ENCODE measurements at regions not wholly inside any gene's neighbourhood (a gene's known extent, or its start where the extent isn't known, plus 50 kb on each side); places are given as distances from the start of the nearest gene placed in this dataset.

DNA sequence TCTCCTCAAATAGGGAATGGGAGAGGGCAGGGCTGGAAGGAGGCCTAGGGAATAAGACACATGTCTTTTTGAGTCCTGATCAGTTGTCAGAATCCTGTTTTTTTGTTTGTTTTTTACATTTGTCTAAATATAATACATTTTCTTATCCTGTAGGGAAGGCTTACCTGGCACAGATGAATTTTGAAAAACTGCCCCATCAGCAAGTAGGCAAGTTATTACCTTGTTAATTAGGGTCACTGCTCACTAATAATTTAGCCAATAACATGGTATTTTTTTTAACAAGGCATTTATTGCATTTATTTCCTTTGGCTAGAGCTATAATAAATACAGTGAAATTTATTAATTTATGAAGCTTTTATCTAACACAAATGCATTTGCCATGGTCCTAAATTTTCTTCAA is 423.2 kb upstream of the ONECUT1 start:
- Histone ChIP-seq H3K36me3 (no peaks in the 10 kb centered on the region), H3K27me3 (no peaks in the 10 kb centered on the region), H3K4me1 (no peaks in the 10 kb centered on the region), H3K27ac (no peak overlapping the region), H3K9me3 (no peaks in the 10 kb centered on the region), H3K4me3 (no peak overlapping the region)
- no peak for DNase-seq (ENCODE audit: low spot score in 2 of 2)
- TF ChIP-seq, protein P1, sequence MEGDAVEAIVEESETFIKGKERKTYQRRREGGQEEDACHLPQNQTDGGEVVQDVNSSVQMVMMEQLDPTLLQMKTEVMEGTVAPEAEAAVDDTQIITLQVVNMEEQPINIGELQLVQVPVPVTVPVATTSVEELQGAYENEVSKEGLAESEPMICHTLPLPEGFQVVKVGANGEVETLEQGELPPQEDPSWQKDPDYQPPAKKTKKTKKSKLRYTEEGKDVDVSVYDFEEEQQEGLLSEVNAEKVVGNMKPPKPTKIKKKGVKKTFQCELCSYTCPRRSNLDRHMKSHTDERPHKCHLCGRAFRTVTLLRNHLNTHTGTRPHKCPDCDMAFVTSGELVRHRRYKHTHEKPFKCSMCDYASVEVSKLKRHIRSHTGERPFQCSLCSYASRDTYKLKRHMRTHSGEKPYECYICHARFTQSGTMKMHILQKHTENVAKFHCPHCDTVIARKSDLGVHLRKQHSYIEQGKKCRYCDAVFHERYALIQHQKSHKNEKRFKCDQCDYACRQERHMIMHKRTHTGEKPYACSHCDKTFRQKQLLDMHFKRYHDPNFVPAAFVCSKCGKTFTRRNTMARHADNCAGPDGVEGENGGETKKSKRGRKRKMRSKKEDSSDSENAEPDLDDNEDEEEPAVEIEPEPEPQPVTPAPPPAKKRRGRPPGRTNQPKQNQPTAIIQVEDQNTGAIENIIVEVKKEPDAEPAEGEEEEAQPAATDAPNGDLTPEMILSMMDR (IDR thresholded peaks at IDR 0.05) = no peak
- intact Hi-C loops (cut with DNase I) = no loop called here

DNA sequence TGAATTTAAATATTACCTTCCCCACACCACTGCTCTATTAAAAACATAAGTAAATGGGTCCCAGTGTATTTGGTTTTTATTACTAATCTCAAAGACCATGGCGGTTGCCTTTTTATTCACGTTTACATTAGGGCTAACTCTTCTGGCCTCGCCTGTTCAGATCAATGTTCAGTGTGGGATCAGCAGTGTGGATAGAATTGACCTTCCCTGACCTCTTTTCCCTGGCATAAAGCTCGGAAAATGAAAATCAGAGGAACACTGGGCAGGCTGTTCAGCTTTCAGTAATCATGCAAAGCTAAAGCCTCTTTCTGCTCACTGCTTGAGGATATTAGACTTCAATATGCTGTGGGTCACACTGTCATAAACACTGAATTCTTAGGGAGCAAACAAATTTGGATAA is 422.6 kb upstream of the ONECUT1 start:
- H3K4me1 ChIP-seq = no peaks in the 10 kb centered on the region
- no peak overlapping the region for H3K4me3 ChIP-seq
- no peaks in the 10 kb centered on the region for H3K27me3 ChIP-seq
- H3K27ac ChIP-seq = no peak overlapping the region
- TF ChIP-seq, protein P1 (IDR thresholded peaks at IDR 0.05) = no peak
- intact Hi-C loops (cut with DNase I) = no loop called here
- H3K9me3 ChIP-seq = no peaks in the 10 kb centered on the region
- no peaks in the 10 kb centered on the region for H3K36me3 ChIP-seq
- DNase-seq (ENCODE audit: low spot score in 2 of 2) = no peak

DNA sequence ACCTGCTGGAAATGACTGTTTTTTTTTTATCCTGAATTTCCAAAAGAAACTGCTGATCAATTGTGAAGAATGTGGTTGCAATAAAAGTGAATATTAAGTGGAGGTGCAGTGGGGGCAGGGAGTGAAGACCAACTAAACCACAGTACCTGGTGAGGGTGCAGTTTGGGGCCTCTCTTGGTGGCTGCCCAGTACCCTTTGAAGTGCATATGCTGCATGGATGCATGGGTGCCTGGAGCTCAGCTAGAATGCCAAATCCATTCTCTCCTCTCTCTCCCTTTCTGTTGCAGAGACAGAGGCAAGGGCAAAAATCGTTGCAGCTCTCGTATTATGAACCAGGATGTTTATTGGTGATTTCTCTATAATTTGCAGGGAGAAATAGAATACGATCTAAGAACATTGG is 420.5 kb upstream of the ONECUT1 start:
- no peaks in the 10 kb centered on the region for H3K36me3 ChIP-seq
- no peaks in the 10 kb centered on the region for H3K4me1 ChIP-seq
- DNase-seq (ENCODE audit: low spot score in 2 of 2) = no peak
- H3K27ac ChIP-seq = no peak overlapping the region
- intact Hi-C loops (cut with DNase I) = no loop called here
- TF ChIP-seq, protein P1 (IDR thresholded peaks at IDR 0.05) = no peak
- no peak overlapping the region for H3K4me3 ChIP-seq
- H3K27me3 ChIP-seq = no peaks in the 10 kb centered on the region
- H3K9me3 ChIP-seq = no peaks in the 10 kb centered on the region

DNA sequence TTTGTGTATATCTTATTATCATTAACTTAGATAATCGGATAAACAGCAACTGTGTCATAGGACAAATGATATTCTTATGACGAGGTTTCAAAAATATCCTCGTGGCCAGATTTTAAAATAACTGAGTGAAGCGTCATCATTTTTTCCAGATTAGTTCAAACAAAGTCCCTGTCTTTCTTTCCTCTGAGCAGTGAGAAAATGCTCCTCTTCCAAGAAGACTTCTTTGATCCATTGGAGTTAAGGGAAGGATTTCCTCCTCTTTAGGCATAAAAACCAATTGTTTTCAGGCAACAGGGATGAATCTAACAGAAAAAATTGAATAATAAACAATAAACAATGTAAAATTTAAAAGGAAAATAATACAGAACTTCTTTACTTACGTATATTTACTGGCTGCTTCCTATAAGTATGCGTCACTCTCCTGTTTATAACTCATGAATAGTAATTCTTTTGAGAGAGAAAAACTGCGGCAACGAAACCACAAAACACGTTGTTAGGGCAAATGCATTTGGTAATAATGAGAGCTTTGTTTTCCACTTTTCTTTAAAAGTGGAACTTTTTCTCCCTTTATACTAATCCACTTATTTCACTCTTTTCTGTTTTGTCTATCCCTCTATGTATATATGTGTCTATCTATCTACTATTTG is 419.4 kb upstream of the ONECUT1 start:
- no peaks in the 10 kb centered on the region for H3K27me3 ChIP-seq
- H3K27ac ChIP-seq = no peak overlapping the region
- no peak for DNase-seq (ENCODE audit: low spot score in 2 of 2)
- H3K36me3 ChIP-seq = no peaks in the 10 kb centered on the region
- TF ChIP-seq, protein P1 (IDR thresholded peaks at IDR 0.05) = no peak
- no peak overlapping the region for H3K4me3 ChIP-seq
- H3K4me1 ChIP-seq = no peaks in the 10 kb centered on the region
- no peaks in the 10 kb centered on the region for H3K9me3 ChIP-seq
- intact Hi-C loops (cut with DNase I) = no loop called here

DNA sequence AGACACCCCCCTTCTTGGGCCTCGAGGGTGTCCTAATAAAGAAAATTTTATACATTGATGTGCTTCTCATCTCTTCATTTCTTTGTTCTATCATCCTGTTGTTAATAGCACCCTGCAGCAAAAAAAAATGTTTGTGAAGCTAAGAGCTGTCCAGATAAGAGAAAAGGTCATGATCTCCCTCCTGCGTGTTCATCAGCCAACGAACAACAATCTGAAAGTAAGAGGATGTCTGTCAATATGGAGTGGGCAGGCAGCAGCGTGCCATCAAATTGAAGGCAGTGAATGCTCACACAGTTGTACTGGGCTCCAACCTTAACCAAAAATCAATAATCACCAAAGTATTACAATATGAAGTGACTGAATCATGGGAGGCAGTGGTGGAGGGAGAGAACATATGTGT is 418.6 kb upstream of the ONECUT1 start:
- H3K9me3 ChIP-seq = no peaks in the 10 kb centered on the region
- H3K27ac ChIP-seq = no peak overlapping the region
- H3K4me1 ChIP-seq = no peaks in the 10 kb centered on the region
- no peaks in the 10 kb centered on the region for H3K27me3 ChIP-seq
- intact Hi-C loops (cut with DNase I) = no loop called here
- TF ChIP-seq, protein P1 (IDR thresholded peaks at IDR 0.05) = no peak
- DNase-seq (ENCODE audit: low spot score in 2 of 2) = no peak
- H3K36me3 ChIP-seq = no peaks in the 10 kb centered on the region
- H3K4me3 ChIP-seq = no peak overlapping the region

DNA sequence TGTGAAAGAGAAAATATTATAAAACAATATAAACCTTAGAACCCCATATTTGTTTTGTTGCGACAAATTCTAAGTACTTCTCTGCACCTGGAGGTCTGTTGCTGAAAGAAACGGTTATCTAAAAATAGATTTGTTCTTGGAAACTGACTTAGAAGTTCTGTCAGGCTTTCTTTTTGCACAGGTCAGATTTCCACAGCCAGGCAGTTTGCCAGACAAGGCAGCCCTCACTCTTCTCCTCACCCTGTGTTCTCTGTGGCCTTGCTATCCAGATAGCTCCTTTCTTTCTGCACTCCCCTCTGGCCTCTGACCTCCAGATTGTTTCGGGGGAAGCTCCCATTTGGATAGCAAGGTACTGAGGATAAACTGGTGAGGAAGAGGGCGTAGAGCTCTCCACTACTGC is 413.3 kb upstream of the ONECUT1 start:
- Histone ChIP-seq H3K27ac (no peak overlapping the region), H3K36me3 (no peaks in the 10 kb centered on the region), H3K4me1 (no peaks in the 10 kb centered on the region), H3K27me3 (no peaks in the 10 kb centered on the region), H3K4me3 (no peak overlapping the region), H3K9me3 (no peaks in the 10 kb centered on the region)
- intact Hi-C loops (cut with DNase I) = no loop called here
- TF ChIP-seq, protein P1 (IDR thresholded peaks at IDR 0.05) = no peak
- DNase-seq (ENCODE audit: low spot score in 2 of 2) = no peak
